ENCODE measurements at regions not wholly inside any gene's neighbourhood (a gene's known extent, or its start where the extent isn't known, plus 50 kb on each side); places are given as distances from the start of the nearest gene placed in this dataset.
"Not testable (repeated sequence)": the region's sequence is repeated elsewhere in the genome, so short reads cannot be mapped to it uniquely, and the experiment has no call there.

GRCh38 chr3:198173929-198174574 is 214.0 kb downstream of the LMLN start:
- H3K4me1 Mint-ChIP-seq (ENCODE audit: low read depth); H3K27me3 Mint-ChIP-seq; H3K36me3 Mint-ChIP-seq; H3K27ac Mint-ChIP-seq; H3K4me3 Mint-ChIP-seq; H3K9me3 Mint-ChIP-seq (ENCODE audit: low read depth): not testable (repeated sequence)
